HG03039 (cell line): ENCODE measurements at regions not wholly inside any gene's neighbourhood (a gene's known extent, or its start where the extent isn't known, plus 50 kb on each side); places are given as distances from the start of the nearest gene placed in this dataset.
"Not testable (repeated sequence)": the region's sequence is repeated elsewhere in the genome, so short reads cannot be mapped to it uniquely, and the experiment has no call there.

Experiments used
- ATAC-seq: cut with Tn5 transposase; IDR thresholded peaks from one replicate; pipeline ENCODE4 v1.9.1; 2021; ENCODE audit warnings: mild to moderate bottlenecking, moderate library complexity; ENCODE audit not compliant: unreplicated experiment

GRCh38 chr7:90061077-90061476 lies 93.2 kb upstream of the STEAP1 start:
- ATAC-seq = no peak

GRCh38 chr7:90064370-90064769 lies 89.9 kb upstream of the STEAP1 start:
- no peak for ATAC-seq

DNA sequence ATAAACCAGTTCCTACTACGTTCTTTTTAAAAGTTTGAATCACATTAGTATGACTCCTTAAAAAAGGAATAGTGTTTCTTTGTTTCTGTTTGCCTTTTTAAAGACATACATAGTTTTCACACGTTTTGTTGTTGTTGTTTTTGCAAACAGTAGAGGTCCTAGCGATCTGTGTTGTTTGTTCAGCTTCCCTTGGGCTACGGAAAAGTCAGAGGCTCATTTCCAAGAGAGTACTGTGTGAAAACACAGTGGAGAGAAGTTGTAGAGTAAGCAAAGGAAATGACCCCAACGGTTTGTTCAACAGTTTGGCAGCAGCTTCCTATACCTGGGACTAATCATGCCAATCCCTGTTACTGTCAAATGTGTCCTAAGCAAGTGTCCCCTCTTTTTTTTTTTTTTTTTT lies 87.1 kb upstream of the STEAP1 start:
- no peak for ATAC-seq

DNA sequence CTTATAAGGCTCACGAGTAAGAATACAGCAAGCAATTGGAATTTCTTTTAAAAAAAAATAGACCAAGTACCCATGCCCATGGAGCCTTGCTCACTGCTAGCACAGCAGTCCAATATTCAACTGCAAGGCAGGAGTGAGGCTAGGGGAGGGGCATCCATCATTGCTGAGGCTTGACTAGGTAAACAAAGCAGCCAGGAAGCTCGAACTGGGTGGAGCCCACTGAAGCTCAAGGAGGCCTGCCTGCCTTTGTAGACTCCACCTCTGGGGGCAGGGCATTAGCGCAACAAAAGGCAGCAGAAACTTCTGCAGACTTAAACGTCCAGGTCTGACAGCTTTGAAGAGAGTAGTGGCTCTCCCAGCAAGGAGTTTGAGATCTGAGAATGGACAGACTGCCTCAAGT lies 84.0 kb upstream of the STEAP1 start:
- not testable (repeated sequence) for ATAC-seq

- no peak for ATAC-seq
Observed at GRCh38 chr7:90078921-90079320, 75.3 kb upstream of the STEAP1 start.

DNA sequence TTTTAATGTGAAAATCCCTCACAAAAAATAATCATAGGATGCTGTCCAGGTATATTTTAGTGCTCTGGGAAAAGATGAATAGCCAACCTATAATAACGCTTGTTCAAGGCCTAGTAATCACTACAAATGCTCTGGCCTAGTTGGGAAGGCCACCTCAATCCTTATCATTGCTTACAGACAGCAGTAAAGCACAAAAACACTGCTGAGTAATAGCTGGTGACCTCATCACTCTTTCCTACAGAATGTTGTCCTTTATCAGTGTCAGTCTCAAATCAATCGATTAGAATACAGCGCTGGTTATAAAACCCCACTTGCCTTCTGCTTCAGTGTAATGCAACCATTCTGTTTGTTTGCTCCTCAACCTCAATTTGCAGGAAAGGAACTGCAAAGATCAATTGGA lies 72.6 kb upstream of the STEAP1 start:
- no peak for ATAC-seq

DNA sequence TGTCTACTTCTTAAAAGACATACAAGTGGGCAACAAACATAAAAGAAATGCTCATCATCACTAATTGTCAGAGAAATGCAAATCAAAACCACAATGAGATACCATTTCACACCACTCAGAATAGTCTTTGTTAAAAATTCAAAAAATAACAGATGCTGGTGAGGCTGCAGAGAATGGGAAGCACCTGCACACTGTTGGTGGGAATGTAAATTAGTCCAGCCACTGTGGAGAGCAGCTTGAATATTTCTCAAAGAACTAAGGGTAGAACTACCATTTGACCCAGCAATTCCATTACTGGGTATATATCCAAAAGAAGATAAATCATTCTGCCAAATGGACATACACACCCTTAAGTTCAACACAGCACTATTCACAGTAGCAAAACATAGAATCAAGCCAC lies 61.8 kb upstream of the STEAP1 start:
- no peak for ATAC-seq

DNA sequence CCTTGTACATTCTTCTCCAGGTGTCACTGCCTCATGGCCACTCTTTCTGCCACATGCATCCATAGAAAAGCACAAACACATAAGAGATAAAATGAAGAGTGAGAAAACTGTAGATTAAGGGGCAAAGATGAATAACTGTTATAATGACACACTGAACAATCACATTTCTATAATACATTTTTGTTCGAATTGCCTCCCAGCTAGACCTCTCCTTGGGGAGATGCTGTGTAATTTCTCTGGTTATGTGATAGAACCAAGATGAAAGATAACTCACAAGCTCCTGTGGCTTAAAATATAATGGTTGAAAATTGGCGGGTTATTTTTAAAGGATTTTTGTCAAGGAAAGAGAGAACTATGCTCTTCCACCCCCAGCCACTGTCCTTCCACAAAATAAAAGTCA lies 60.2 kb upstream of the STEAP1 start:
- ATAC-seq = no peak
